GM19372 (cell line): ENCODE measurements at regions not wholly inside any gene's neighbourhood (a gene's known extent, or its start where the extent isn't known, plus 50 kb on each side); places are given as distances from the start of the nearest gene placed in this dataset.
"Not testable (repeated sequence)": the region's sequence is repeated elsewhere in the genome, so short reads cannot be mapped to it uniquely, and the experiment has no call there.

Experiments
- ATAC-seq: cut with Tn5 transposase; IDR thresholded peaks from one replicate; pipeline ENCODE4 v1.9.1; 2021; ENCODE audit warnings: mild to moderate bottlenecking, low read depth, moderate library complexity; ENCODE audit not compliant: unreplicated experiment

DNA sequence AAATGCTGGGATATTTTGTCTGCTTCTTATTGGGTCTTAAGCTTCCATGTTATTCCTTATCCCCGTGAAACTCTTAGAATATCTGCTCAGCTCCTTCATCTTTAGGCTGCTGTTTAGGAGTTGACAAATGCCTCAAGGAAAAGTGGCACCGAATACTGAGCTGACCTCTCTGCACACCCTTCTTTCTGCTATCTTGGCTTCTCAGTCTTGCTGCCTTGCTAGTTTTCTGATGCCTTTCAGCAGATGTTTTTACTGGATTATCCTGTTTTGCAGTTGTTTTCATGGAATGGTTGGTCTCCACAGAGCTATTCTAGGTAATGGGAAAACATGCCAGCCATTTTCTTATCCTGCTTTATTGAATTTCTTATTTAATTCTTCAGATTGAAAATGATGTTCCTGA is 86.3 kb downstream of the GYPE start:
- ATAC-seq = no peak

DNA sequence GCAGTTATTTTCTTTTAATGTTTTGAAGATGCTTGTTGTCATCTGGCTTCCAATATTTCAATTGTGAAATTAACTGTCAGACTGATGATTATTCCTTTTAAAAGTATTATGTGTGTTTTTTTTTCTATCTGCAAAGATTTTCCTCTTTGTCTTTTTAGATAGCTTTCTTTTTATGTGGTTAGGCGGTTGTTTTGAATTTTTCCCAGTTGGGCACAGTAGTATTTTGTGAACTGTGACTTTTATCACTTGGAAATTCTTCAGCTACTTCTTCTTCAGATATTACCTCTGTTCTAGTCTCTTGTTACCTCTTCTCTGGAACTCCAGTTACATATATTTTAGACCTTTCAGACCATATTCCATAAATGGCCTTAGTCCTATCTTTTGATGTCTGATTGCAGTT is 87.5 kb downstream of the GYPE start:
- ATAC-seq = not testable (repeated sequence)

DNA sequence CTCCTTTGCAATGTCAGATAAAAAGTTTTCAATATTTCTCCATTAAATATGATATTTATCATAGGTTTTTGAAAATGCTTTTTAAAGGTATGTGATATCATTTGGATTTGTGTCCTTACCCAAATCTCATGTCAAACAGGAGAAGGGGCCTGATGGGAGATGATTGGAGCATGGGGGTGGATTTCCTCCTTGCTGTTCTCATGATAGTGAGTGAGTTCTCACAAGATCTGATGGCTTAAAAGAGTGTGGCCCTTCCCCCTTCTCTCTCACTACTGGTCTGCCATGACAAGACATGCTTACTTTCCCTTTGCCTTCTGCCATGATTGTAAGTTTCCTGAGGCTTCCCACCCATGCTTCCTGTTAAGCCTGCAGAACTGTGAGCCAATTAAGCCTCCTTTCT is 90.0 kb downstream of the GYPE start:
- ATAC-seq = not testable (repeated sequence)

- not testable (repeated sequence) for ATAC-seq
Observed at GRCh38 chr4:143813431-143814154, 91.8 kb downstream of the GYPE start.

GRCh38 chr4:143791693-143792092 is 91.2 kb upstream of the FREM3 start:
- not testable (repeated sequence) for ATAC-seq

DNA sequence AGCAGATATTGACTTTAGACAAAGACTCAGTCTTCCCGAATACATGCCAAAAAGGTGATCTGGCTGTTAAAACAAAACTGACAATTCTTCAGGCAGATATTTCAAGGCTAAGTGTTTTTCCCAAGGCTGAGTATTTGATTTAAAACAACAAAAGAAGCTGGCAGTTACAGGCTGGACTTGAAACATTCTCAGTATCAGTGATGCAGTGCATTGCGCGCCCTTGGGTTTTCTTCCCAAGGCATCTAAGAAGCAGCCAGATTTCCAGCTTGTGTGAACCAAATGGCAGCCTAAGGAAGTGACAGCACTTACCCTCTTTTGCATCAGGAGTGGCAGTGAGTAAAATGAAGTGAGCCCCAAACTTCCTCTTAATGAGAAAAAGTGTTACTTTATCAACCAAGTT is 90.0 kb upstream of the FREM3 start:
- ATAC-seq = not testable (repeated sequence)

GRCh38 chr4:143789618-143790017 is 89.1 kb upstream of the FREM3 start:
- ATAC-seq = not testable (repeated sequence)

- no peak for ATAC-seq
Observed at GRCh38 chr4:143784567-143784966, 84.1 kb upstream of the FREM3 start.

DNA sequence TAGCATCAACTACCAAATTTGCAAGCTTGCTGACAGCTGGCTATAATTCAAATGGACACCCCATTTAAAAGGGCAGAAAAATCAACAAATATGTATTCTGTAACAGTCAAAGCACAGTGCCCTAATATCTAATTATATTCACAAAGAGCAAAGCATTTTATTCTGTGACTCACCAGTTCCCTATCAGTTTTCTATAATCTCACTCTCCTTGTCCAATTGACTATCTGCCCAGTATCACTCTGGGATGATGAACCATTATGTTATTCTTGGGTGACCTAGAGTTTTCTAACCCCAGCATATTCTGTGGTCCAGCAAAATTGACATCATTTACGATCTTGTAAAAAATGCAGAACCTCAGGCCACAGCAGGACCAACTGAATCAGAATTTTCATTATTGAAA is 82.0 kb upstream of the FREM3 start:
- ATAC-seq = no peak

GRCh38 chr4:143773998-143774895 is 73.8 kb upstream of the FREM3 start:
- ATAC-seq = peak; percentile 100

DNA sequence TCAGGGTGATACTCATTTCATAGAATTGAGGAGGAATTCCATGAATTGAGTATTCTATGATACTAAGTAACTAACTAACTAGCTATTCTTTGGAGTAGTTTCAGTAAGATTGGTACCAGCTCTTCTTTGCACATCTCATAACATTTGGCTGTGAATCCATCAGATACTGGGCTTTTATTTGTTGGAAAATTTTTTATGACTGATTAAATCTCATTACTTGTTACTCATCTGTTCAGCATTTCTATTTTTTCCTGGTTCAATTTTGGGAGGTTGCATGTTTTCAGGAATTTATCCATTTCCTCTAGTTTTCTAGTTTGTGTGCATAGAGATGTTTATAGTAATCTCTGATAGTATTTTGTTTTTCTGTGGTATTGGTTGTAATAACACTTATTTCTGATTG is 70.8 kb upstream of the FREM3 start:
- ATAC-seq = no peak

- ATAC-seq = no peak
Observed at GRCh38 chr4:143768007-143768591, 67.6 kb upstream of the FREM3 start.

- no peak for ATAC-seq
Observed at GRCh38 chr4:143763587-143763986, 63.1 kb upstream of the FREM3 start.

DNA sequence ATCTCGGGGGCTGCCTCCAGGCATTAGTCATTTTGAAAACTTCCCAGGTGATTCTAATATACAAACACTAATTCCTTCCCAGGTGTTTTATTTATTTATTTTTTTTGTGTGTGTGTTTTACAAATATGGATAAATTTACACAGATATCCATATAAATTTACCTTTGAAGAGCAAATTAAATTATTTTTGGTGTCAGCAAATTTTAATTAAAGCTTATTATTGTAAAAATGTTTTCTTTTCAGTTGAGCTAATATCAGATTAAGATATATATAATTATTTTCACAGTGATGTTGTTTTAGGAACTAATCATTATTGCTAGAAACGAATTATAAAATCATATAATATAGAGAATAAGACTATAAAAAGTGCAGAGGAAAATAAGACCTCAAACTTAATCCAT is 62.0 kb upstream of the FREM3 start:
- ATAC-seq = no peak
